ENCODE measurements at regions not wholly inside any gene's neighbourhood (a gene's known extent, or its start where the extent isn't known, plus 50 kb on each side); places are given as distances from the start of the nearest gene placed in this dataset.

GRCh38 chr5:89441965-89442364 lies 559.0 kb upstream of the MEF2C start:
- H3K4me3 ChIP-seq (ENCODE audit: low read depth, low read length), result no peak overlapping the region
- no peak for TF ChIP-seq CTCF (IDR thresholded peaks at IDR 0.05; ENCODE audit: low read depth, low read length)

GRCh38 chr5:89440670-89441069 lies 557.7 kb upstream of the MEF2C start:
- no peak overlapping the region for H3K4me3 ChIP-seq (ENCODE audit: low read depth, low read length)
- no peak for TF ChIP-seq CTCF (IDR thresholded peaks at IDR 0.05; ENCODE audit: low read depth, low read length)

GRCh38 chr5:89437450-89438435 lies 554.8 kb upstream of the MEF2C start:
- H3K4me3 ChIP-seq (ENCODE audit: low read depth, low read length), result no peak overlapping the region
- no peak for TF ChIP-seq CTCF (IDR thresholded peaks at IDR 0.05; ENCODE audit: low read depth, low read length)

- no peak for TF ChIP-seq CTCF (IDR thresholded peaks at IDR 0.05; ENCODE audit: low read depth, low read length)
Observed at GRCh38 chr5:89436464-89436863, 553.5 kb upstream of the MEF2C start.

GRCh38 chr5:89435347-89435746 lies 552.4 kb upstream of the MEF2C start:
- no peak for TF ChIP-seq CTCF (IDR thresholded peaks at IDR 0.05; ENCODE audit: low read depth, low read length)
- no peak overlapping the region for H3K4me3 ChIP-seq (ENCODE audit: low read depth, low read length)

More at GRCh38 chr5:89436464-89436863, 553.5 kb upstream of the MEF2C start:
- H3K4me3 ChIP-seq (ENCODE audit: low read depth, low read length), result no peak overlapping the region

GRCh38 chr5:89428624-89429023 lies 545.6 kb upstream of the MEF2C start:
- no peak for TF ChIP-seq CTCF (IDR thresholded peaks at IDR 0.05; ENCODE audit: low read depth, low read length)
- no peak overlapping the region for H3K4me3 ChIP-seq (ENCODE audit: low read depth, low read length)

GRCh38 chr5:89425062-89425461 lies 542.1 kb upstream of the MEF2C start:
- TF ChIP-seq CTCF (IDR thresholded peaks at IDR 0.05; ENCODE audit: low read depth, low read length), result no peak
- no peak overlapping the region for H3K4me3 ChIP-seq (ENCODE audit: low read depth, low read length)

Data from WI38 (cell line).